Neural cell (in vitro differentiated cells): ENCODE measurements at regions not wholly inside any gene's neighbourhood (a gene's known extent, or its start where the extent isn't known, plus 50 kb on each side); places are given as distances from the start of the nearest gene placed in this dataset.

ENCODE experiments used
- H2AFZ ChIP-seq: fragments of 200-600, 300-800 bp; sonication (generic), shearing (Covaris generic); 2 replicates; pipeline ENCODE4 v1.6.0; 2014; ENCODE audit warnings: low read depth, mild to moderate bottlenecking, antibody characterized with exemption, low read length, moderate library complexity
- H3F3A ChIP-seq: fragments of 200-600 bp; shearing (Covaris generic); 2 replicates; pipeline ENCODE4 v1.6.1; 2016; ENCODE audit warnings: mild to moderate bottlenecking, moderate library complexity, mixed read lengths, antibody characterized with exemption, low read length; ENCODE audit not compliant: insufficient read depth, poor library complexity, severe bottlenecking
- H3K27ac ChIP-seq: fragments of 200-600, 300-800 bp; sonication (generic), shearing (Covaris generic); 2 replicates; pipeline ENCODE4 v1.5.1; 2014; ENCODE audit warnings: mild to moderate bottlenecking, low read length, moderate library complexity
- H3K27me3 ChIP-seq: fragments of 300-800, 200-600 bp; sonication (generic), shearing (Covaris generic); 2 replicates; pipeline ENCODE4 v1.6.0; 2014; ENCODE audit warnings: mild to moderate bottlenecking, low read depth, low read length, moderate library complexity; ENCODE audit not compliant: insufficient read depth
- H3K36me3 ChIP-seq: fragments of 300-800, 200-600 bp; sonication (generic), shearing (Covaris generic); 2 replicates; pipeline ENCODE4 v1.5.1; 2014; ENCODE audit warnings: mild to moderate bottlenecking, antibody characterized with exemption, low read length, moderate library complexity; ENCODE audit not compliant: insufficient read depth
- H3K4me2 ChIP-seq: fragments of 300-800, 200-600 bp; sonication (generic), shearing (Covaris generic); 2 replicates; pipeline ENCODE4 v1.6.0; 2014; ENCODE audit warnings: mild to moderate bottlenecking, low read length
- H3K4me3 ChIP-seq: fragments of 300-800, 200-600 bp; sonication (generic), shearing (Covaris generic); 2 replicates; pipeline ENCODE4 v1.5.1; 2014; ENCODE audit warnings: mild to moderate bottlenecking, low read length, moderate library complexity
- H3K79me2 ChIP-seq: fragments of 200-600 bp; shearing (Covaris generic); replicated peaks from 2 replicates; pipeline ENCODE4 v1.6.0; 2014; ENCODE audit warnings: mild to moderate bottlenecking, low read length, moderate library complexity; ENCODE audit not compliant: insufficient read depth
- H3K9ac ChIP-seq: fragments of 300-800, 200-600 bp; sonication (generic), shearing (Covaris generic); 2 replicates; pipeline ENCODE4 v1.6.1; 2016; ENCODE audit warnings: mild to moderate bottlenecking, low read length, mixed read lengths
- H3K9me2 ChIP-seq: fragments of 200-600 bp; shearing (Covaris generic); 2 replicates; pipeline ENCODE4 v1.6.1; 2016; ENCODE audit warnings: mild to moderate bottlenecking, low read length, mixed read lengths; ENCODE audit not compliant: insufficient read depth
- H3K9me3 ChIP-seq: fragments of 200-600, 300-800 bp; sonication (generic), shearing (Covaris generic); 2 replicates; pipeline ENCODE4 v1.6.1; 2016; ENCODE audit warnings: mild to moderate bottlenecking, mixed run types, low read length, moderate library complexity, mixed read lengths
- H4K20me1 ChIP-seq: fragments of 200-600 bp; shearing (Covaris generic); 2 replicates; pipeline ENCODE4 v1.6.1; 2016; ENCODE audit warnings: mild to moderate bottlenecking, mixed run types; ENCODE audit not compliant: insufficient read depth
- CTCF ChIP-seq: fragments of 450-650 bp; IDR thresholded peaks from 2 replicates; pipeline ENCODE4 v1.5.1; 2014; ENCODE audit warnings: antibody characterized with exemption, mild to moderate bottlenecking, moderate library complexity; ENCODE audit not compliant: poor library complexity, severe bottlenecking
- EP300 ChIP-seq: fragments of 450-650 bp; conservative IDR thresholded peaks from 2 replicates; pipeline ENCODE4 v1.6.1; 2014; ENCODE audit warnings: antibody characterized with exemption, mild to moderate bottlenecking, moderate library complexity; ENCODE audit not compliant: poor library complexity, severe bottlenecking
- EZH2 ChIP-seq: fragments of 200-600, 300-800 bp; shearing (Covaris generic), sonication (generic); IDR thresholded peaks from 2 replicates; pipeline ENCODE4 v1.6.1; 2014; ENCODE audit warnings: antibody characterized with exemption, low read length, borderline replicate concordance, mild to moderate bottlenecking; ENCODE audit not compliant: insufficient read depth, poor library complexity, severe bottlenecking
- MXI1 ChIP-seq: fragments of 450-650 bp; conservative IDR thresholded peaks from 2 replicates; pipeline ENCODE4 v1.6.1; 2014; ENCODE audit warnings: antibody characterized with exemption, mild to moderate bottlenecking; ENCODE audit not compliant: poor library complexity, severe bottlenecking
- POLR2AphosphoS5 ChIP-seq: IDR thresholded peaks from 2 replicates; pipeline ENCODE4 v1.6.1; 2012
- RAD21 ChIP-seq: fragments of 450-650 bp; conservative IDR thresholded peaks from 2 replicates; pipeline ENCODE4 v1.6.1; 2014; ENCODE audit warnings: antibody characterized with exemption, mild to moderate bottlenecking, moderate library complexity
- REST ChIP-seq: IDR thresholded peaks from 2 replicates; pipeline ENCODE4 v1.6.1; 2012; ENCODE audit warnings: borderline replicate concordance
- SMC3 ChIP-seq: fragments of 450-650 bp; conservative IDR thresholded peaks from 2 replicates; pipeline ENCODE4 v1.6.1; 2014; ENCODE audit warnings: antibody characterized with exemption, mild to moderate bottlenecking, moderate library complexity; ENCODE audit not compliant: poor library complexity
- TAF1 ChIP-seq: IDR thresholded peaks from 2 replicates; pipeline ENCODE4 v1.6.1; 2012; ENCODE audit warnings: low read depth

GRCh38 chr9:80131627-80132026 is 559.9 kb downstream of the TLE4 start:
- Histone ChIP-seq H3K27me3 (no peaks in the 10 kb centered on the region), H3K9ac (no peak overlapping the region), H3K27ac (no peak overlapping the region), H2AFZ (no peak overlapping the region), H3K4me3 (no peak overlapping the region), H3K36me3 (no peaks in the 10 kb centered on the region), H3K9me3 (no peaks in the 10 kb centered on the region), H3K9me2 (no peaks in the 10 kb centered on the region), H3K79me2 (no peaks in the 10 kb centered on the region), H3K4me2 (no peak overlapping the region), H4K20me1 (no peaks in the 10 kb centered on the region), H3F3A (no peaks in the 10 kb centered on the region)
- no peak for TF ChIP-seq TAF1
- no peak for TF ChIP-seq MXI1
- no peak for TF ChIP-seq POLR2AphosphoS5

GRCh38 chr9:80127920-80128319 is 556.2 kb downstream of the TLE4 start:
- no peak overlapping the region for H3K27ac ChIP-seq
- H3K9me3 ChIP-seq = no peaks in the 10 kb centered on the region
- TF ChIP-seq POLR2AphosphoS5 (no peak), TAF1 (no peak), SMC3 (no peak), EP300 (no peak), REST (no peak), MXI1 (no peak), EZH2 (no peak), CTCF (no peak), RAD21 (no peak)
- no peak overlapping the region for H2AFZ ChIP-seq
- H3K9ac ChIP-seq = no peak overlapping the region
- H3K79me2 ChIP-seq = no peaks in the 10 kb centered on the region
- H3K27me3 ChIP-seq = no peaks in the 10 kb centered on the region
- no peak overlapping the region for H3K4me2 ChIP-seq
- H3F3A ChIP-seq = no peaks in the 10 kb centered on the region
- H3K9me2 ChIP-seq = no peaks in the 10 kb centered on the region
- H3K4me3 ChIP-seq = no peak overlapping the region
- H3K36me3 ChIP-seq = no peaks in the 10 kb centered on the region
- no peaks in the 10 kb centered on the region for H4K20me1 ChIP-seq

DNA sequence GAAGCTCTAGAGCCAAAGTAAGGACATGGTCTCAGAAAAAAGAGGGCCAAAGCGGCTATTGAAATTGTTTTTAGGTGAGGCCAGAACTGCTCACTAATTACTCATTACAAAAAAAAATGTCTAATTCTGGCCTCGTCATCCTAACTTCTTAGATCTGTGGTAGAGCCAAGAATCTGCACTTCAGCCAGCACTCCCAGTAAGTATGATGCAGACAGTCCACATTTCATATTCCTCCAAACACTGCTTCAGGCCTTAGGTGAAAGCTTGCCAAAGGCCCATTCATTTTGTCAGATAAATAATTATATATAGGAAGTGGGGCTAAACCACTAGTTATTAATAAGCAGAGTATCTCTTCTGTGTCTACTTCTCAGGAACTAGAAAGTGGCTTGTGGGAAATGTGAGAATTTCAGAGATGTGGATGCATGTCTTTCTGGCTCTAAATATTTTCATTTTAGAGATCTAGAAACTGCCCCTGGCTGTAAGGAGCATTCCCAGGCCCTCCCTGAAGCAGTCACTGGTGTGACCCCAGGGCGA is 554.0 kb downstream of the TLE4 start:
- Histone ChIP-seq H3K9ac (no peak overlapping the region), H3K4me2 (no peak overlapping the region), H4K20me1 (no peaks in the 10 kb centered on the region), H3F3A (no peaks in the 10 kb centered on the region), H3K9me2 (no peaks in the 10 kb centered on the region), H3K27me3 (no peaks in the 10 kb centered on the region), H3K9me3 (no peaks in the 10 kb centered on the region), H3K4me3 (no peak overlapping the region), H3K27ac (no peak overlapping the region), H3K36me3 (no peaks in the 10 kb centered on the region), H3K79me2 (no peaks in the 10 kb centered on the region), H2AFZ (no peak overlapping the region)
- TF ChIP-seq EZH2 (no peak), SMC3 (no peak), EP300 (no peak), TAF1 (no peak), POLR2AphosphoS5 (no peak), REST (no peak), CTCF (no peak), RAD21 (no peak), MXI1 (no peak)
